ENCODE measurements at regions not wholly inside any gene's neighbourhood (a gene's known extent, or its start where the extent isn't known, plus 50 kb on each side); places are given as distances from the start of the nearest gene placed in this dataset.

DNA sequence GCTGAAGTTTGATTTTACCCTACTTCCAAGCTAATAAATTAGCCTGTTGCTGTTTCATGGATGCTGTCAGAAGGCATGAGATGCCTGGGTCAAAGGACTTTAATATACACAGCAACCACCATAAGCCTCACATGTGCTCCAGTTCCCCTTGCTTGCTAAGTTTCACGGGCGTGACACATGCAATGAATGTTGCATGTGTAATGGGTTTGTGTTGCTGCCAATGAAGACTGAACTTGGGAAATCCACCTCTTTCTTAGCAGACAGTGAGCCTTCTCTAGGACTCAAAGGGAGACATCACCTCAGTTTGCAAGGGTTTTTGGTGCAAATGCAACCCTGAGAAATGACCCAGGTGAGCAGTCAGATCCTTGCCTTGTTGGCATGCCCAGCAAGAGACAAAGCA, 505.5 kb upstream of the PODXL start:
- no peaks in the 10 kb centered on the region for H3K36me3 ChIP-seq
- no peaks in the 10 kb centered on the region for H3F3A ChIP-seq (ENCODE audit: low read depth)
- no peak overlapping the region for H2AFZ ChIP-seq (replicated peaks)
- H3K27ac Mint-ChIP-seq, result no peak overlapping the region
- peaks cover 2% of the 10 kb centered on the region for H3K9me3 Mint-ChIP-seq
- no peaks in the 10 kb centered on the region for H3K9me3 ChIP-seq (ENCODE audit: low read depth)
- H3K27me3 Mint-ChIP-seq (ENCODE audit: insufficient read depth, low read depth), result peaks cover 4% of the 10 kb centered on the region
- no peaks in the 10 kb centered on the region for H3K79me2 ChIP-seq (ENCODE audit: low read depth)
- no peak overlapping the region for H3K9ac ChIP-seq
- H3K27ac ChIP-seq, result no peak overlapping the region
- H3K4me3 ChIP-seq, result no peak overlapping the region
- no peak for TF ChIP-seq EZH2 (IDR thresholded peaks at IDR 0.05)
- TF ChIP-seq, protein P1, sequence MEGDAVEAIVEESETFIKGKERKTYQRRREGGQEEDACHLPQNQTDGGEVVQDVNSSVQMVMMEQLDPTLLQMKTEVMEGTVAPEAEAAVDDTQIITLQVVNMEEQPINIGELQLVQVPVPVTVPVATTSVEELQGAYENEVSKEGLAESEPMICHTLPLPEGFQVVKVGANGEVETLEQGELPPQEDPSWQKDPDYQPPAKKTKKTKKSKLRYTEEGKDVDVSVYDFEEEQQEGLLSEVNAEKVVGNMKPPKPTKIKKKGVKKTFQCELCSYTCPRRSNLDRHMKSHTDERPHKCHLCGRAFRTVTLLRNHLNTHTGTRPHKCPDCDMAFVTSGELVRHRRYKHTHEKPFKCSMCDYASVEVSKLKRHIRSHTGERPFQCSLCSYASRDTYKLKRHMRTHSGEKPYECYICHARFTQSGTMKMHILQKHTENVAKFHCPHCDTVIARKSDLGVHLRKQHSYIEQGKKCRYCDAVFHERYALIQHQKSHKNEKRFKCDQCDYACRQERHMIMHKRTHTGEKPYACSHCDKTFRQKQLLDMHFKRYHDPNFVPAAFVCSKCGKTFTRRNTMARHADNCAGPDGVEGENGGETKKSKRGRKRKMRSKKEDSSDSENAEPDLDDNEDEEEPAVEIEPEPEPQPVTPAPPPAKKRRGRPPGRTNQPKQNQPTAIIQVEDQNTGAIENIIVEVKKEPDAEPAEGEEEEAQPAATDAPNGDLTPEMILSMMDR (IDR thresholded peaks at IDR 0.05), result no peak
- no peak for TF ChIP-seq EZH2phosphoT487 (IDR thresholded peaks at IDR 0.05)
- H3K4me2 ChIP-seq, result no peak overlapping the region
- H4K20me1 ChIP-seq (ENCODE audit: low read depth), result no peaks in the 10 kb centered on the region
- no peak for DNase-seq (ENCODE audit: low spot score)
- H3K27me3 ChIP-seq, result no peaks in the 10 kb centered on the region
- H3K4me1 ChIP-seq, result peaks cover 6% of the 10 kb centered on the region
- peaks cover 24% of the 10 kb centered on the region for H3K4me1 Mint-ChIP-seq
- no peaks in the 10 kb centered on the region for H3K36me3 Mint-ChIP-seq
- H3K4me3 Mint-ChIP-seq, result no peak overlapping the region

DNA sequence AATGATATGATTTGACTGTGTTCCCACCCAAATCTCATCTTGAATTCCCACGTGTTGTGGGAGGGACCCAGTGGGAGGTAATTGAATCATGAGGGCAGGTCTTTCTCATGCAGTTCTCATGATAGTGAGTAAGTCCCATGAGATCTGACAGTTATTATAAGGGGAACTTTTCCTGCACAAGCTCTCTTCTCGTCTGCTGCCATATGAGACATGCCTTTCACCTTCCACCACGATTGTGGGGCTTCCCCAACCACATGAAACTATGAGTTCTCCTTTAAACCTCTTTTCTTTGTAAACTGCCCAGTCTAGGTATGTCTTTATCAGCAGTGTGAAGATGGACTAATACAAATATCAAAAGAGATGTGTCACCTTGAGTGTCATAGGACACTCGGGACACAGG, 502.7 kb upstream of the PODXL start:
- H3K4me1 ChIP-seq, result no peaks in the 10 kb centered on the region

GRCh38 chr7:132055336-132056120, 499.1 kb upstream of the PODXL start:
- DNase-seq (ENCODE audit: low spot score), result no peak
- Mint-ChIP-seq H3K4me1 (peaks cover 12% of the 10 kb centered on the region), H3K9me3 (peaks cover 9% of the 10 kb centered on the region), H3K36me3 (no peaks in the 10 kb centered on the region), H3K4me3 (no peak overlapping the region), H3K27ac (no peak overlapping the region), H3K27me3 (ENCODE audit: insufficient read depth, low read depth) (peaks cover 2% of the 10 kb centered on the region)
- Histone ChIP-seq H3K79me2 (ENCODE audit: low read depth) (no peaks in the 10 kb centered on the region), H3K27me3 (no peaks in the 10 kb centered on the region), H3K4me2 (no peak overlapping the region), H3F3A (ENCODE audit: low read depth) (peaks cover 5% of the 10 kb centered on the region), H3K9ac (no peak overlapping the region), H3K27ac (no peak overlapping the region), H3K4me3 (no peak overlapping the region), H4K20me1 (ENCODE audit: low read depth) (no peaks in the 10 kb centered on the region), H3K36me3 (no peaks in the 10 kb centered on the region), H2AFZ (replicated peaks) (no peak overlapping the region), H3K9me3 (ENCODE audit: low read depth) (no peaks in the 10 kb centered on the region), H3K4me1 (no peaks in the 10 kb centered on the region)
- TF ChIP-seq EZH2 (IDR thresholded peaks at IDR 0.05), result no peak
- TF ChIP-seq EZH2phosphoT487 (IDR thresholded peaks at IDR 0.05), result no peak
- TF ChIP-seq, protein P1 (IDR thresholded peaks at IDR 0.05), result no peak

More for the DNA sequence above, 502.7 kb upstream of the PODXL start:
- Histone ChIP-seq H3K4me2 (no peak overlapping the region), H3K27me3 (no peaks in the 10 kb centered on the region), H4K20me1 (ENCODE audit: low read depth) (no peaks in the 10 kb centered on the region), H3K4me3 (no peak overlapping the region), H3K27ac (no peak overlapping the region), H3K79me2 (ENCODE audit: low read depth) (no peaks in the 10 kb centered on the region), H3F3A (ENCODE audit: low read depth) (no peaks in the 10 kb centered on the region), H3K36me3 (no peaks in the 10 kb centered on the region), H3K9ac (no peak overlapping the region), H3K9me3 (ENCODE audit: low read depth) (no peaks in the 10 kb centered on the region), H2AFZ (replicated peaks) (no peak overlapping the region)
- DNase-seq (ENCODE audit: low spot score), result no peak
- H3K4me1 Mint-ChIP-seq, result no peaks in the 10 kb centered on the region
- peaks cover 7% of the 10 kb centered on the region for H3K9me3 Mint-ChIP-seq
- H3K4me3 Mint-ChIP-seq, result no peak overlapping the region
- peaks cover 2% of the 10 kb centered on the region for H3K27me3 Mint-ChIP-seq (ENCODE audit: insufficient read depth, low read depth)
- H3K36me3 Mint-ChIP-seq, result no peaks in the 10 kb centered on the region
- TF ChIP-seq, protein P1 (IDR thresholded peaks at IDR 0.05), result no peak
- no peak for TF ChIP-seq EZH2phosphoT487 (IDR thresholded peaks at IDR 0.05)
- TF ChIP-seq EZH2 (IDR thresholded peaks at IDR 0.05), result no peak
- no peak overlapping the region for H3K27ac Mint-ChIP-seq
